LNCAP (cell line): ENCODE measurements at regions not wholly inside any gene's neighbourhood (a gene's known extent, or its start where the extent isn't known, plus 50 kb on each side); places are given as distances from the start of the nearest gene placed in this dataset.

Experiments
- TF ChIP-seq, protein P1 (sequence below): fragments of 450-650 bp; IDR thresholded peaks from 2 replicates; pipeline ENCODE4 v1.5.1; 2017; ENCODE audit warnings: mild to moderate bottlenecking

DNA sequence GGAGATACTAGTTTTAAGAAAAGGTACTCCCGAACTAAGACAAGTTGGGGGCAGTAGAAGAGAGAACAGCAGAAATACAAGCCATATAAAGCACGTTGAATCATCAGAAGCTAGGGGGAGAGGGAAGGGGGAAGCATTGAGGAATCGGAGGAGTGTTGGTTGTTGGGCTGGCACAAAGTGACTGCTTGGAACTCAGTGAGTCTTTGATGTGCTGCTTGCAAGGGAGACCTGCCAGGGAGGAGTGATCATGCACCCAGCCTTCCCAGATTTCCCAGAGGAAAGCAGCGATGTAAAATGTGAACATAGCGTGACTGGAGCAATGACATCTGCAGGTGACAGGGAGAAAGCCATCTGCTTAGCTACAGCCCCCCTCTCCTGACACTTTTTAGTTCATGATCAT lies 192.4 kb upstream of the IL12A start:
- TF ChIP-seq, protein P1, sequence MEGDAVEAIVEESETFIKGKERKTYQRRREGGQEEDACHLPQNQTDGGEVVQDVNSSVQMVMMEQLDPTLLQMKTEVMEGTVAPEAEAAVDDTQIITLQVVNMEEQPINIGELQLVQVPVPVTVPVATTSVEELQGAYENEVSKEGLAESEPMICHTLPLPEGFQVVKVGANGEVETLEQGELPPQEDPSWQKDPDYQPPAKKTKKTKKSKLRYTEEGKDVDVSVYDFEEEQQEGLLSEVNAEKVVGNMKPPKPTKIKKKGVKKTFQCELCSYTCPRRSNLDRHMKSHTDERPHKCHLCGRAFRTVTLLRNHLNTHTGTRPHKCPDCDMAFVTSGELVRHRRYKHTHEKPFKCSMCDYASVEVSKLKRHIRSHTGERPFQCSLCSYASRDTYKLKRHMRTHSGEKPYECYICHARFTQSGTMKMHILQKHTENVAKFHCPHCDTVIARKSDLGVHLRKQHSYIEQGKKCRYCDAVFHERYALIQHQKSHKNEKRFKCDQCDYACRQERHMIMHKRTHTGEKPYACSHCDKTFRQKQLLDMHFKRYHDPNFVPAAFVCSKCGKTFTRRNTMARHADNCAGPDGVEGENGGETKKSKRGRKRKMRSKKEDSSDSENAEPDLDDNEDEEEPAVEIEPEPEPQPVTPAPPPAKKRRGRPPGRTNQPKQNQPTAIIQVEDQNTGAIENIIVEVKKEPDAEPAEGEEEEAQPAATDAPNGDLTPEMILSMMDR: no peak

DNA sequence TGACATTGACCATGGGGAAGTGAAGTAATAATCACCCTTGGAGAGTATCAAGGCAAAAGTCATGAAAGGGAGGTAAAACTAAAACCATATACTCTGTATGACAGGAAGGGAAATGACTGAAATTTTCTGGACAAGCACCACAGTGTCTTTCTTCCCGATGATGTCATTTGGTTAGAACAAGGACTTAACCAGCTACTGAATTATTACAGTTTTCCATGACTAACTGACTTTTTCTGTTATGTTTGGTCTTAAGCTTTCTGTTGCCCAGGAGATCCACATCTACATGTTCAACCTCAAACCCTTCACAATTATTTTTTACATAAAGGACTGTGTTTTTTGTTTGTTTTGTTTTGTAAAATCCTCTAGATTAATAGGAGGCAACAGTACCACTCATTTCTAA lies 191.9 kb upstream of the IL12A start:
- TF ChIP-seq, protein P1: no peak

DNA sequence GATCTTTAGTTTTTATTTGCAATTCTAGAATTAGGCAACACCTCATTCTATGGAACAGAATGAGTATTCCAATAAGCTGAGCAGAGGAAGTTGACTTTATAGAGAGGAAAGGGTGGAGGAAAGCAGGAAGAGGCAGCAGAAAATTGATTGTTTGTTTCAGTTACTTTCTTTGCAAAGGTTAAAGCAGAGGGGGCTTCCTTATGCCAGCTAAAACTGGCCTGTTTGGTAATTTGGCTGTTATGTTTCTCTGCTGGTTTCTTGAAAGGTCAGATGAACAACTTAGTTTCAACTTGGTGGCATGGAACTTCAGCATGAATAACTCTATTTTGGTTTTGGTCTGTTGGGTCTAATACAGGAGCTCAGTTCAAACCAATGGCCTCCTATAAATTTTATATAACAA lies 190.9 kb upstream of the IL12A start:
- TF ChIP-seq, protein P1: no peak

DNA sequence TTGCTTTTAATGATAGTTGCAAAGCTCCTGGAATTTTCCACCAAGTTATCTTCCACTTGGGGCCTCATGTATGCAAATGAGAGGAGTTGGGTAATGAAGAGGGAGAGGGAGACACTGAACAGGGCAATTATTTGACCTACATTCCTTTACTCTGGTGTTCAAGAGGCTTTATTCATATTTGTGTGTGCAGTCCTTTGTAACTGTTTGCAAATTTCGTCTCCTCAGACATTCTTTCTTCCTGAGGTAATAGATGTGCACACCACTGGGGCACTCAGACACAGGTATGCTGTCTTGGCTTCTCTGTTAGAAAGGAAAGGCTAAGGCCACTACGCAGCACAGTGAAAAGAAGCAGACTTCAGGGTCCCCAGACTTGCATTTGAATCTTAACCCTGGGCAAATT lies 189.7 kb upstream of the IL12A start:
- TF ChIP-seq, protein P1: no peak

DNA sequence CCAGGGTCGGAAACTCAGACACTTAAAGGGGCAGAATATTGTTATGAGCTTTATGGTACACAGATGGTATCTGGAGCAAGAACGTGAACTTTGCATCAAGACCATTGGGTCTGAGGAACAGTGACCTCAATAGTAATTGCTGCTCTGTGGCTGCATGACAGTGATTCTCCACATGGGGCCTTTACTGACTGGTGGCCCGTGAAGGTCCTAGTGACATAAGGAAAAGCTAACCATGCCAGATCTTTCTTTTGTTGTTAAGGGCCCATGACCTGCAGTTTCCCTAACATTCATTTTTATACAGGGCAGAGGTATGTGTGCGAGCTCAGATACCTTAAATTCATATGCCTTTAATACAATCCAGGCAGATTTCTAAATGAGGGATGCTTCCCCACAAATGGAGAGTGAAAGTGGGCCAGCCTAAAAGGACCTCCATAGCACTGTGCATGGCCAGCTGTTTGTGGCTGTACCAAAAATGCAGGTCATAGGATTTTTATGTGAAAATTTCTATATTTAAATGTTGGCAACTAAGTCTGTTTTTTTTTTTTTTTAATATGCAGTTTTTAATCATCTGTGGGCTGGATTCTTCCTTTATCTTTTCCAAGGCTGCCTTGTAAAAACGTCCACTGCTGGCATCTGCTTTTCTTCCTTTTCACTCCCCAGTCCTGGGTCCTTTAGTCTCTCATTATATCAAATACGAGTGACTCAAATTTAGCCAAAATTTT lies 188.0 kb upstream of the IL12A start:
- TF ChIP-seq, protein P1: no peak

DNA sequence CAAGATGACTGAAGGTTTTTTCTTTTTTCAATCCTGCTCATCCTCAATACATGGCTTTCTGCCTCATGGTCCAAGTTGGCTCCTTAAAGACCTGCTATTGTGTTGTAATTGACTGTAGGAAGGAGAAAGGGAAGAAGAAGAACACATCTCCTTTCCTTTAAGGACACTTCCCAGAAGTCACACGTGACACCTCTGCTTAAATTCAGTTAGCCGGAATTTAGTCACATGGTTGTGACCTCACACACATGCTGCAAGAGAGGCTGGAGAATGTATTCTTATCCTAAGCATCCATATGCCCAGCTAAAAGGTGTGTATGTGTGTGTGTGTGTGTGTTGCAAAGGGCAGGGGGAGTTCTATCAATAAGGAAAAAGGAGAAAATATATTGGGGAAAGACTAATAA lies 185.8 kb upstream of the IL12A start:
- TF ChIP-seq, protein P1: no peak

DNA sequence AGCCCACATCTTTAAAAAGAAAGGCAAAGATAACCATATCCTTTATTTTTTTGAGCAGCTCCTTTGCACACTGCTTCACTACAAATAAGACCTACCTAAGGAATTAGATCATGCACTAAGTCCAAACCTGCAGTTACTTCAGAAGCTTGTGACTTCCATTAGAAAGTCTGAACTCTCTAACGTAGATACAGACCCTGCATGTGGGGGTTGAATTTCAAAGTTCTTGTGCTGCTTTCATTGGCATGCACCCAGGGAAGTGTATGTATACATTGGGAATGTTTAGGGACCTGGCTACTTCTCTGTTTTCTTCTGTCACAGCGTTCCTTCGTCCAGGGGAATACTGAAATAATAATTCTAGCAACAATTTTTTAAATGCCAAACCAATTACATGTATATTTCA lies 185.2 kb upstream of the IL12A start:
- TF ChIP-seq, protein P1: no peak
